GM12878 (cell line): ENCODE measurements at regions not wholly inside any gene's neighbourhood (a gene's known extent, or its start where the extent isn't known, plus 50 kb on each side); places are given as distances from the start of the nearest gene placed in this dataset.

ENCODE experiments used
- E4F1 ChIP-seq: fragments of 450-650 bp; IDR thresholded peaks from 2 replicates; pipeline ENCODE4 v1.6.1; 2018; ENCODE audit warnings: borderline replicate concordance, mild to moderate bottlenecking; ENCODE audit not compliant: partially characterized antibody
- EED ChIP-seq: sonication (generic); IDR thresholded peaks from 2 replicates; pipeline ENCODE4 v1.6.1; 2016; ENCODE audit warnings: antibody characterized with exemption, low read depth
- GATAD2B ChIP-seq: fragments of 450-650 bp; conservative IDR thresholded peaks from 2 replicates; pipeline ENCODE4 v1.6.1; 2017; ENCODE audit warnings: low read depth, mild to moderate bottlenecking, moderate library complexity
- IKZF2 ChIP-seq, 2 experiments: fragments of 450-650 bp; IDR thresholded peaks; 2 replicates each; pipeline ENCODE4 v1.6.1; 2017; ENCODE audit warnings: mild to moderate bottlenecking in 2 of 2, moderate library complexity in 2 of 2
- SMARCA5 ChIP-seq: fragments of 450-650 bp; IDR thresholded peaks from 2 replicates; pipeline ENCODE4 v1.6.1; 2017; ENCODE audit warnings: mild to moderate bottlenecking
- SP1 ChIP-seq: IDR thresholded peaks from one replicate; pipeline ENCODE4 v1.6.1; 2011; ENCODE audit warnings: low read depth, low read length
- YY1 ChIP-seq: IDR thresholded peaks from 2 replicates; pipeline ENCODE4 v1.6.1; 2011; ENCODE audit warnings: low read depth, mild to moderate bottlenecking, low read length
- ZNF592 ChIP-seq: fragments of 450-650 bp; IDR thresholded peaks from 2 replicates; pipeline ENCODE4 v1.6.1; 2017; ENCODE audit warnings: mild to moderate bottlenecking, moderate library complexity

DNA sequence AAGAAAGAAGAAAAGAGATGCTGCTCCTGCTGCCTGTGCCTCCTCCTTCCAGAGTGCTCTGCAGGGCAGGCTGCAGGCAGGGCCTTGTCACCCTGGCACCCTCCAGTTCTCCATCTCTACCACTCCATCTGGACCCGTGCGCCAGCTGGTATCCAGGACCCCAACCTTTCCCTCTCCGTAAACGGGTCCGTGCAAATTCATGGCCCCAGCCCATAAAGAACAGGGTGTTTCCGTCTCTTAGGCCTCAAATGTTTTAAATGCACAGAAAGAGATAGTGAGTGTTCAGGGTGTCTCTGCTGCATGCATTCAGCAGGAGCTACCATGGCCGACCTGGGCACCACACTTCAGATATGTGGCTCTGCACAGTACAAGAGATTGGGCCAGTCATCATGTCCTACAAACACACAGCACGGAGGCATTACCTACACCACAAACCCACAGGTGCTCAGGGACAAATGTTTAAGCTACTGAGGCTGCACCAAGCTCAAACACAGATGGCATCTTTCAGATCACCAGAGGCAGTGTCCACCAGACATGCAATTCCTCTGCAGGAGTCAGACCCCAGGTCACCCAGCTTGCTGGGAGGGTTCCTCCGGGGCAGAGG lies 258.1 kb downstream of the DLL1 start (continued):
- no peak for TF ChIP-seq ZNF592
- no peak for TF ChIP-seq GATAD2B
- no peak for TF ChIP-seq IKZF2 (IDR thresholded peaks at IDR 0.05)
- no peak for TF ChIP-seq E4F1
- no peak for TF ChIP-seq EED
- no peak for TF ChIP-seq SMARCA5
- no peak for TF ChIP-seq YY1
- no peak for TF ChIP-seq SP1
